IMR-90 (cell line): ENCODE measurements at regions not wholly inside any gene's neighbourhood (a gene's known extent, or its start where the extent isn't known, plus 50 kb on each side); places are given as distances from the start of the nearest gene placed in this dataset.

Experiments
- ATAC-seq: fragments of 200-7000 bp; cut with Tn5 transposase; 2 replicates; pipeline ENCODE4 v1.9.1; 2020; ENCODE audit warnings: low read depth, mild to moderate bottlenecking, moderate library complexity
- BruUV-seq: library from RNA; stranded (reverse); fragments of 400-500 nt; replicated peaks from 2 replicates; lab custom pipeline; 2021; lab: Mats Ljungman, UMichigan
- CTCF ChIA-PET: fragments of 300-600 bp; formaldehyde crosslinking; extraction: SDS; loops from one replicate; lab custom pipeline; 2021; ENCODE audit warnings: antibody characterized with exemption; lab: Yijun Ruan, JAX
- POLR2A ChIA-PET: fragments of 300-600 bp; sonication (Branson Sonifier 250); formaldehyde crosslinking; loops from one replicate; lab custom pipeline; 2022; ENCODE audit warnings: antibody characterized with exemption; ENCODE audit not compliant: unreplicated experiment; lab: Charles Lee
- DNase-seq: peaks from one replicate; pipeline ENCODE4 v3.0.0; 2013
- H2AFZ ChIP-seq: replicated peaks from 2 replicates; pipeline ENCODE3; 2013; ENCODE audit warnings: low read length, mild to moderate bottlenecking; ENCODE audit not compliant: poor library complexity
- H2AK5ac ChIP-seq: 2 replicates; pipeline ENCODE4 v1.6.1; 2013; ENCODE audit warnings: low read depth, low read length, inconsistent platforms
- H2AK9ac ChIP-seq: replicated peaks from 2 replicates; pipeline ENCODE3; 2013; ENCODE audit warnings: mild to moderate bottlenecking, low read depth, low read length, moderate library complexity; ENCODE audit not compliant: poor library complexity
- H2BK120ac ChIP-seq: 2 replicates; pipeline ENCODE4 v1.6.1; 2013; ENCODE audit warnings: low read depth, low read length, inconsistent platforms
- H2BK15ac ChIP-seq: 3 replicates; pipeline ENCODE4 v1.6.1; 2013; ENCODE audit warnings: low read depth, low read length, inconsistent platforms
- H2BK20ac ChIP-seq: 2 replicates; pipeline ENCODE4 v1.6.1; 2013; ENCODE audit warnings: low read depth, mild to moderate bottlenecking, inconsistent platforms, low read length, moderate library complexity
- H2BK5ac ChIP-seq: 2 replicates; pipeline ENCODE4 v1.6.1; 2013; ENCODE audit warnings: mild to moderate bottlenecking, low read depth, low read length, inconsistent platforms; ENCODE audit not compliant: poor library complexity, severe bottlenecking
- H3K14ac ChIP-seq: replicated peaks from 2 replicates; pipeline ENCODE4 v1.6.1; 2013; ENCODE audit warnings: low read depth, low read length, inconsistent platforms
- H3K18ac ChIP-seq: 2 replicates; pipeline ENCODE4 v1.6.1; 2013; ENCODE audit warnings: low read depth, low read length, control low read depth
- H3K23ac ChIP-seq: 2 replicates; pipeline ENCODE4 v1.6.1; 2013; ENCODE audit warnings: low read depth, low read length, inconsistent platforms
- H3K27ac ChIP-seq: 2 replicates; pipeline ENCODE4 v1.5.1; 2013; ENCODE audit warnings: mild to moderate bottlenecking, control low read depth, low read length; ENCODE audit not compliant: insufficient read depth
- H3K27me3 ChIP-seq: 2 replicates; pipeline ENCODE4 v1.6.1; 2013; ENCODE audit warnings: low read length; ENCODE audit not compliant: control insufficient read depth, insufficient read depth
- H3K36me3 ChIP-seq: 2 replicates; pipeline ENCODE4 v1.6.1; 2013; ENCODE audit warnings: low read length, mixed read lengths; ENCODE audit not compliant: control insufficient read depth, insufficient read depth
- H3K4ac ChIP-seq: 2 replicates; pipeline ENCODE4 v1.6.1; 2013; ENCODE audit warnings: low read depth, low read length, inconsistent platforms
- H3K4me1 ChIP-seq: 2 replicates; pipeline ENCODE4 v1.6.1; 2013; ENCODE audit warnings: low read length, mixed read lengths; ENCODE audit not compliant: control insufficient read depth, insufficient read depth
- H3K4me2 ChIP-seq: 2 replicates; pipeline ENCODE4 v1.6.1; 2013; ENCODE audit warnings: low read depth, mild to moderate bottlenecking, control low read depth, low read length, moderate library complexity
- H3K4me3 ChIP-seq: 2 replicates; pipeline ENCODE4 v1.5.1; 2013; ENCODE audit warnings: low read depth, mild to moderate bottlenecking, control low read depth, low read length, moderate library complexity; ENCODE audit not compliant: insufficient read depth
- H3K56ac ChIP-seq: 2 replicates; pipeline ENCODE4 v1.6.1; 2013; ENCODE audit warnings: low read length, inconsistent platforms; ENCODE audit not compliant: insufficient read depth; ENCODE audit errors: extremely low read depth
- H3K79me1 ChIP-seq, 2 experiments: 2 replicates each; pipeline ENCODE4 v1.6.1; 2013; ENCODE audit warnings: low read length in 2 of 2, inconsistent platforms in 1 of 2, low read depth in 1 of 2
- H3K9ac ChIP-seq: 2 replicates; pipeline ENCODE4 v1.6.1; 2013; ENCODE audit warnings: low read depth, low read length, control low read depth
- H3K9me1 ChIP-seq: 2 replicates; pipeline ENCODE4 v1.6.1; 2013; ENCODE audit warnings: low read length, inconsistent platforms; ENCODE audit not compliant: insufficient read depth
- H3K9me3 ChIP-seq: 2 replicates; pipeline ENCODE4 v1.6.1; 2013; ENCODE audit warnings: low read length; ENCODE audit not compliant: control insufficient read depth, insufficient read depth
- H4K20me1 ChIP-seq: 2 replicates; pipeline ENCODE4 v1.6.1; 2013; ENCODE audit warnings: low read length, inconsistent platforms; ENCODE audit not compliant: insufficient read depth
- H4K5ac ChIP-seq: 2 replicates; pipeline ENCODE4 v1.6.1; 2013; ENCODE audit warnings: mild to moderate bottlenecking, low read depth, low read length, control low read depth
- H4K8ac ChIP-seq, 2 experiments: 2 replicates each; pipeline ENCODE4 v1.6.1; 2013; ENCODE audit warnings: low read depth in 2 of 2, low read length in 2 of 2, control low read depth in 1 of 2, inconsistent platforms in 1 of 2
- H4K91ac ChIP-seq: 2 replicates; pipeline ENCODE4 v1.6.1; 2013; ENCODE audit warnings: low read depth, low read length, inconsistent platforms; ENCODE audit not compliant: insufficient read depth
- FOS ChIP-seq: fragments of 150-350 bp; IDR thresholded peaks from 2 replicates; pipeline ENCODE4 v1.6.1; 2016; ENCODE audit warnings: low read depth, low read length
- MAFK ChIP-seq: IDR thresholded peaks from 2 replicates; pipeline ENCODE4 v1.6.1; 2012; ENCODE audit warnings: low read depth, low read length, improper control_type of control experiment
- MAZ ChIP-seq: IDR thresholded peaks from 2 replicates; pipeline ENCODE4 v1.6.1; 2012; ENCODE audit warnings: low read depth, mild to moderate bottlenecking, low read length, improper control_type of control experiment, moderate library complexity, borderline replicate concordance
- NFE2L2 ChIP-seq: fragments of 150-350 bp; IDR thresholded peaks from 2 replicates; pipeline ENCODE4 v1.6.1; 2016; ENCODE audit warnings: low read depth, mild to moderate bottlenecking, low read length
- POLR2A ChIP-seq: IDR thresholded peaks from 2 replicates; pipeline ENCODE4 v1.6.1; 2012; ENCODE audit warnings: mild to moderate bottlenecking, low read depth, low read length
- RAD21 ChIP-seq: IDR thresholded peaks from 2 replicates; pipeline ENCODE4 v1.6.1; 2012; ENCODE audit warnings: low read length, improper control_type of control experiment
- RCOR1 ChIP-seq: IDR thresholded peaks from 2 replicates; pipeline ENCODE4 v1.6.1; 2012; ENCODE audit warnings: mild to moderate bottlenecking, low read length, improper control_type of control experiment; ENCODE audit not compliant: insufficient replicate concordance
- RFX5 ChIP-seq: IDR thresholded peaks from 2 replicates; pipeline ENCODE4 v1.8.0; 2012; ENCODE audit warnings: low read depth, mild to moderate bottlenecking, low read length, moderate library complexity
- SMC3 ChIP-seq: fragments of 150-350 bp; IDR thresholded peaks from 2 replicates; pipeline ENCODE4 v1.6.1; 2016; ENCODE audit warnings: low read depth, mild to moderate bottlenecking, antibody characterized with exemption, low read length, moderate library complexity
- WGBS, 2 experiments: methylation state at CpG; one replicate each; pipeline versions ENCODE4 v1.1.5 to v1.1.7; 2013; ENCODE audit warnings: missing lambda C conversion rate in 2 of 2; ENCODE audit not compliant: insufficient read length in 1 of 2; ENCODE audit errors: extremely low coverage in 2 of 2; 5-methylcytosine and 5-hydroxymethylcytosine counted together
- dilution Hi-C: fragments of 300-500 bp; cut with HindIII; formaldehyde crosslinking; loops from one replicate; pipeline ENCODE4 v1.14.3; 2018; ENCODE audit warnings: low sequenced_read_pairs; ENCODE audit not compliant: unreplicated experiment
- in situ Hi-C: fragments of 300-500 bp; cut with MboI; formaldehyde crosslinking; loops from 3 replicates; pipeline ENCODE4 v1.14.3; 2019; ENCODE audit warnings: low sequenced_read_pairs, inconsistent platforms, mixed read lengths
- intact Hi-C: fragments of 100-400 bp; cut with micrococcal nuclease; formaldehyde crosslinking; loops from 2 replicates; pipeline ENCODE4 v1.10.0; 2022
- TF ChIP-seq, protein P1 (sequence below): conservative IDR thresholded peaks from 2 replicates; pipeline ENCODE4 v1.5.1; 2012; ENCODE audit warnings: mild to moderate bottlenecking, low read depth, low read length, improper control_type of control experiment
- TF ChIP-seq, protein P2 (sequence below): fragments of 150-350 bp; IDR thresholded peaks from 2 replicates; pipeline ENCODE4 v1.6.1; 2017; ENCODE audit warnings: mild to moderate bottlenecking, antibody characterized with exemption, low read length, low read depth
- TF ChIP-seq, protein P3 (sequence below): fragments of 150-350 bp; IDR thresholded peaks from 2 replicates; pipeline ENCODE4 v1.6.1; 2016; ENCODE audit warnings: low read depth, mild to moderate bottlenecking, low read length, moderate library complexity, borderline replicate concordance

DNA sequence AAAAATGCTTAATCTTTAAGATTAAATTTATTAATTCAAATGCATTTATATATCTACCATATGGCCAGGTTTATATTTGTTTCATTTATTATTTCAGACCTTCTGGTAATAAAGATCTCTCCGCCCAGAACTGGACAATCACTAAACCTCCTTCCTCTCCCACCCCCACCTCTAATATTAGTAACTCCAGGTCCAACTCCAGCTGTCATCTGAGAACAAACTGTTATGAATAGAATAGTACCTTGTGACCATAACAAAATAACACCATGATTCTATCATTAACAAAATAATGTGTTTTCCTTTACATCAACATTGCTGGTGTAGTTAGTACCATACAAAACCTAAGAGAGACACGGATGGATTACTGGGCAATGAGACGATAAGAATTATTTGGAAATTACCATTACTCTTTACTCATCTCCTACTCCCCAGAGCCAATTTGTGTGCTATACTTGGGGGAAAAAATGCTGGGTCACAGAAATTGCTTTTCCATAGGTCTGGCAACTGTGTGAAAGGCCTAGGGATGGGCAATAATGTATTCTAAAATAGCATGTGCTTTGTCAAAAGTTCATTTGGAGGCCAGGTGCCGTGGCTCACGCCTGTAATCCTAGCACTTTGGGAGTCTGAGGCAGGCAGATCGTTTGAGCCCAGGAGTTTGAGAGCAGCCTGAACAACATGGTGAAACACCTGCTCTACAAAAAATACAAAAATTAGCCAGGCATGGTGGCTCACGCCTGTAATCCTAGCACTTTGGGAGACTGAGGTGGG lies 186.1 kb downstream of the ENC1 start:
- Histone ChIP-seq H3K14ac (no peak overlapping the region), H3K4me2 (no peak overlapping the region), H2BK5ac (no peak overlapping the region), H3K9me3 (no peaks in the 10 kb centered on the region), H4K8ac (no peak overlapping the region), H3K27ac (no peak overlapping the region), H3K56ac (no peak overlapping the region), H3K18ac (no peak overlapping the region), H3K23ac (no peak overlapping the region), H2BK120ac (no peak overlapping the region), H3K9ac (no peak overlapping the region), H3K79me1 (no peaks in the 10 kb centered on the region), H2AK5ac (no peak overlapping the region), H3K27me3 (peaks cover 17% of the 10 kb centered on the region), H3K4me1 (no peaks in the 10 kb centered on the region), H3K9me1 (no peaks in the 10 kb centered on the region), H3K4ac (no peak overlapping the region), H3K36me3 (no peaks in the 10 kb centered on the region), H4K5ac (no peak overlapping the region), H4K20me1 (no peaks in the 10 kb centered on the region), H2AFZ (no peak overlapping the region), H3K4me3 (no peak overlapping the region), H2AK9ac (no peak overlapping the region), H2BK20ac (no peak overlapping the region), H2BK15ac (no peak overlapping the region), H4K91ac (no peak overlapping the region)
- dilution Hi-C loops = no loop called here
- 60% methylated on average over 3 of the region's 7 CpGs; no CpG with 5 or more reads in 1 of the 2 experiments for WGBS, 2 experiments
- TF ChIP-seq FOS = no peak
- no peak for TF ChIP-seq SMC3
- TF ChIP-seq, protein P1, sequence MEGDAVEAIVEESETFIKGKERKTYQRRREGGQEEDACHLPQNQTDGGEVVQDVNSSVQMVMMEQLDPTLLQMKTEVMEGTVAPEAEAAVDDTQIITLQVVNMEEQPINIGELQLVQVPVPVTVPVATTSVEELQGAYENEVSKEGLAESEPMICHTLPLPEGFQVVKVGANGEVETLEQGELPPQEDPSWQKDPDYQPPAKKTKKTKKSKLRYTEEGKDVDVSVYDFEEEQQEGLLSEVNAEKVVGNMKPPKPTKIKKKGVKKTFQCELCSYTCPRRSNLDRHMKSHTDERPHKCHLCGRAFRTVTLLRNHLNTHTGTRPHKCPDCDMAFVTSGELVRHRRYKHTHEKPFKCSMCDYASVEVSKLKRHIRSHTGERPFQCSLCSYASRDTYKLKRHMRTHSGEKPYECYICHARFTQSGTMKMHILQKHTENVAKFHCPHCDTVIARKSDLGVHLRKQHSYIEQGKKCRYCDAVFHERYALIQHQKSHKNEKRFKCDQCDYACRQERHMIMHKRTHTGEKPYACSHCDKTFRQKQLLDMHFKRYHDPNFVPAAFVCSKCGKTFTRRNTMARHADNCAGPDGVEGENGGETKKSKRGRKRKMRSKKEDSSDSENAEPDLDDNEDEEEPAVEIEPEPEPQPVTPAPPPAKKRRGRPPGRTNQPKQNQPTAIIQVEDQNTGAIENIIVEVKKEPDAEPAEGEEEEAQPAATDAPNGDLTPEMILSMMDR = no peak
- TF ChIP-seq RCOR1 = no peak
- TF ChIP-seq, protein P2, sequence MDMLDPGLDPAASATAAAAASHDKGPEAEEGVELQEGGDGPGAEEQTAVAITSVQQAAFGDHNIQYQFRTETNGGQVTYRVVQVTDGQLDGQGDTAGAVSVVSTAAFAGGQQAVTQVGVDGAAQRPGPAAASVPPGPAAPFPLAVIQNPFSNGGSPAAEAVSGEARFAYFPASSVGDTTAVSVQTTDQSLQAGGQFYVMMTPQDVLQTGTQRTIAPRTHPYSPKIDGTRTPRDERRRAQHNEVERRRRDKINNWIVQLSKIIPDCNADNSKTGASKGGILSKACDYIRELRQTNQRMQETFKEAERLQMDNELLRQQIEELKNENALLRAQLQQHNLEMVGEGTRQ = no peak
- no peak for TF ChIP-seq NFE2L2
- TF ChIP-seq POLR2A = no peak
- no peak for TF ChIP-seq RAD21
- no peak for TF ChIP-seq MAFK
- TF ChIP-seq MAZ = no peak
- TF ChIP-seq, protein P3, sequence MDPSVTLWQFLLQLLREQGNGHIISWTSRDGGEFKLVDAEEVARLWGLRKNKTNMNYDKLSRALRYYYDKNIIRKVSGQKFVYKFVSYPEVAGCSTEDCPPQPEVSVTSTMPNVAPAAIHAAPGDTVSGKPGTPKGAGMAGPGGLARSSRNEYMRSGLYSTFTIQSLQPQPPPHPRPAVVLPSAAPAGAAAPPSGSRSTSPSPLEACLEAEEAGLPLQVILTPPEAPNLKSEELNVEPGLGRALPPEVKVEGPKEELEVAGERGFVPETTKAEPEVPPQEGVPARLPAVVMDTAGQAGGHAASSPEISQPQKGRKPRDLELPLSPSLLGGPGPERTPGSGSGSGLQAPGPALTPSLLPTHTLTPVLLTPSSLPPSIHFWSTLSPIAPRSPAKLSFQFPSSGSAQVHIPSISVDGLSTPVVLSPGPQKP = no peak
- TF ChIP-seq RFX5 = no peak
- CTCF ChIA-PET = no interaction called here
- intact Hi-C loops = no loop called here
- ATAC-seq (no peak), DNase-seq (no peak)
- no TSS peak for BruUV-seq
- in situ Hi-C loops = no loop called here
- POLR2A ChIA-PET = interaction anchor here (0.6 kb wide), 1 partner anchor 10 kb away, joined by 6 read pairs; no protein-coding TSS in a partner anchor
